GM19324 (cell line): ENCODE measurements at regions not wholly inside any gene's neighbourhood (a gene's known extent, or its start where the extent isn't known, plus 50 kb on each side); places are given as distances from the start of the nearest gene placed in this dataset.

Experiments
- ATAC-seq: cut with Tn5 transposase; IDR thresholded peaks from one replicate; pipeline ENCODE4 v1.9.1; 2021; ENCODE audit warnings: mild to moderate bottlenecking, moderate library complexity; ENCODE audit not compliant: unreplicated experiment, low FRiP score

DNA sequence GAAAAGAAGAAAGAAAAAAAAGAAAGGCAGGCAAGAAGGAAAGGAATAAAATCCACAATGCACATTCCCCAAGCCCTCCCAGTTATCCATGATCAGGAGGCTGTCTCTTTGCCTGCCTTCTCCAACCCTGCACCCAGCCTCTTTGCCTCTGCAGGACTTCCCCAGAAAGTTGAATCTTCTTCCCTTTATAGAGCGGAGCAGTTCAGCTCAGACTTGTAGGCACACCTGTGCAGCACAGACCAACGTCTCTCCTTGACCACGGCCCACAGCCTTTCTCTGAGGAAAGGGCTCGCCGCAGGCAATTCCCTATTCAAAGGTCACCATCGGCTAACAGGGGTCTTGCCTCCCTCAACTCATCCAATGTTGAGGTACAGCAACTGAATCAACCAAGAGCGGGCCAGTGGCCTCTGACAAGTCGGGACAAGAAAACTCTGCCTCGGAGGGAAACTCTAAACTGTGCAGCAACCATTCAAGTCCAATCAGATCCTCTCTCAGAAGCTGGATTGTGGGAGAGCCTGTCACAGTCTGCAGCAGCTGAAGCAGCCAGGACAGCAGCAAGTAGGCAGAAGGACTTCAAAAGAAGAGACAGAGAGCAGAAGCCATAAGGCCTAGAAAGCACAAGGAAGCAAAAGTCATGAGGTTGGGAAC lies 529.2 kb upstream of the JARID2 start:
- ATAC-seq: no peak

DNA sequence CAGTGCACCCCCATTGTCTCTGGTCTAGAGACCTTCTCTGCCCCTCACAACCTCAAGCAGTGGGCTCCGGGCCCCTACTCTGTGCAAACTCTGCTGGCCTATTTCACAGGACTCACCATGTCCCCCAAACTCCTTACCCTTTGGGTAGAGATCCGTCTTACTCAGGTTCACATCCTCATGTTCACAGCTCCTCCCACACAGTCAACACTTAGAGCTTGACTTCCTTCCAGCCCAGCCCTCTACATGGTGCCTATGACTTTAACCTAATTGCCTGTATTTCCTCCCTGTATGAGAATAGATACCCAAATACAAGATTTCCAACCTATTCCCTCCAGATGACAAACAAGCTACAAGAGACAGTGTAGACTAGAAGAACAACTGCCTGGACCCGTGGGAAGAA lies 528.6 kb upstream of the JARID2 start:
- no peak for ATAC-seq

DNA sequence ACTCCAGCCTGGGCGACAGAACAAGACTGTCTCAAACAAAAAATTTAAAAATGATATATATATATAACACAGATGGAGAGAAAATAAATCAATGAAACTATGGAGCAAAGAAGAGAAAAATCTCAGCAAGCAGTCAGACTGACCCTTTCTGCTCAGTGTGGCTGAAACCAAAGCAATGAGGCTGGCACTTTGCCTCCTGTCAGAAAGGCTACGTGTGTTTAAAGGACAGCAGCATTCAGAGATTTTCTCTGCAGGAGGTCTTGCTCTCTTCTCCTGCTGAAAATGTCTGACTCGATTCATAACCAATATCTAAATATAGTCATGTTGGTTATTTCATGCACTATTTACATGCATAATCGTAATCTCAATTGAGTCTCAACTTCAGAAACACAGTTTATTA lies 527.0 kb upstream of the JARID2 start:
- ATAC-seq: no peak

DNA sequence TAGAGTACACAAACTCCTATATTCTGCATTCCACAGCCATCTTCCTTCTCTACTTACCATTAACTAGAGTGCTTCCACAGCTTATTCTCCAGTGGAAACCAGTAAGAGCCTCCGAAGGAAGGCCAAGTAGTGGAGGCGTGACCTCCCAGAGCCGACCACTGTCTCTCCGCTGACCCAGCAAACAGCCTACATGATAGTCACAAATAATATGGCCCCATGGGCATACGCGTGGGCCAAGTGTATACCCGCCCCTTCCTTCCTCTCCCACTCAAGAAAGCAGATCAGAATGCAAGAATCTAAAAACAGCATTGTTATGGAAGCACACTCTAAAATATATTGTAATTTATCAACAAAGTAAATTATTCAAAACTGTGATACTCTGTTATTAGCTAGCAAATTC lies 526.6 kb upstream of the JARID2 start:
- ATAC-seq: no peak

DNA sequence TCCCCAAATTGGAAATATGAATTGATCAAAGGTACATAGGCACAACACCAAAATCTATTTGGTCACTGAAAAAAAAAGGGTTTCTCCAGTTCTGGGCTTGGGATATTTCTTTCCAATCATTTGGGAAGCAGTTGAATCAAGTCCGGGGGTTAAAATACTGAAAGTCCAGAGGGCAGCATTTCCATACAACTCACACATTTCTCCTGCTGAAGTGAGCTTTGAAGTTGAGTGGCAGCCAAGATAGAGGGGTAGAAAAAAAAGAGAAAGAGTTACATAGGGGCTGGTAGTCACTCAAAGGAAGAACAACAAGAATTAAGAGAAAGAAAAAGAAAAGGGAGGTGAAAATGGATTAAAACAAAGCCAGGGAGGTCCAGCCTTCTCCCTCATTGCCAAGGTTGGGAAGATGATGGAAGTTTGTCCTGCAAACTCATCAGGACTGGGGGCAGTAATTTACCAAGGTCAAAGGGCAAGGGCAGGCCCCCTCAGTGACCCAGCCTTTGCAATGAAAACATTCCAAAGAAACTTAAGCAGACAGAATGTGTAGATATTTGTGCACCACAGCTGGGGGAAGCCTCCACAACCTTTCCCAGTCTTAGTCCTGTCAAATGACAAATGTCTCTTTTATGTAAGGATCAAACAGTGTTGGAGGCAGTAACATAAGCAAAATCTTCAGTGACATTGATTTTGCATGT lies 525.3 kb upstream of the JARID2 start:
- ATAC-seq: no peak

DNA sequence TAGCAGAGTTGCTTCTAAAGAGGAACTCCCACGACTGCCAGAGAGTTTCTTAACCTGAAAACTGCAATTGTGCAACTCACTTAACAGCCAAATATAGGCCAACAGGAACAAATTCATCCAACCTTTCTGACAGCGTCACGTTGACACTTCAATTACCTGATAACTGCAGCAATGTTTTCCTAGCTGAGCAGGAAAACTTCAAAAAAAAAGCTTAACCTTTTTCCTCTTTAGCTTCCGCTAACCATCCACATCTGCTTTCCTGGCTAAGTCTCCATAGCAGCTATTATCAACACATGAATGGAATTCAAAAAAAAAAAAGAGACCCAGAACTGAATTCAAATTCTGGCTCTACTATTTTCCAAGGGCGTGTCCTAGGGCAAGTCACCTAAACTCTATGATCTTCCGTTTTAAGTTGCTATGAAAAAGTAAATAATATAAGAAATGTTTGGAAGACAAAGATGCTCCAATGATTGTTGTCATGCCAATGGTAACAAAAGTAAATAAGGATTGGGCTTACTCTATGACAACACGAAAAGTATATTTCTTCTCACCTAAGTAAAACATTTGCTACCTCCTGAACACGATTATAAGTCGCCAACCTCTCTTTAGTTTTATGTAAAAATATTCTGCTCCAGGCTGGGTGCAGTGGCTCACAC lies 524.6 kb upstream of the JARID2 start:
- no peak for ATAC-seq

DNA sequence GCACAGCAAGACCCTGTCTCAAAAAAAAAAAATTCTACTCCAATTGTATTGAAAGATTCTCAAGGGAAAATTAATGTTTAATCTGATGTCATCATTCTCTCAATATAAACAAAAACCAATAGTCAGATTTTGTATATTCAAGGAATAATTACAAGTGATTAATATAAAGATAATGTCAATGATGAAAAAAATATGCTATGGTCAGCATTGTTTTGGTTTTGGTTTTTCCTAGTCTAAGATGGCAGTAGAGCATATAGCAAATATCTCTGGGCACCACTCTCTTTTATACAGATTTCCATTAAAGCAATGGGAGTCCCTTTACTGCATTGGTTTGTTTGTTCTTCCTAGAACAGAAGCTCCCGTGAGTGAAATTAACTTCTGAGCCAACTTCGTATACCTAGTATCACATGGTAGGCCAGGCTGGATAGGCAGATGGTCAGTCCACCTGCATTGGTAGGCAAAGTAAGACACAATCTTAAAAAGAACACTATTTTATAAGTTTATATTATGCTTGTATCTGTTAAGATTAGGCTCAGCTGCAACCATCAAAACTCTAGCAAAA lies 523.8 kb upstream of the JARID2 start:
- ATAC-seq: no peak

DNA sequence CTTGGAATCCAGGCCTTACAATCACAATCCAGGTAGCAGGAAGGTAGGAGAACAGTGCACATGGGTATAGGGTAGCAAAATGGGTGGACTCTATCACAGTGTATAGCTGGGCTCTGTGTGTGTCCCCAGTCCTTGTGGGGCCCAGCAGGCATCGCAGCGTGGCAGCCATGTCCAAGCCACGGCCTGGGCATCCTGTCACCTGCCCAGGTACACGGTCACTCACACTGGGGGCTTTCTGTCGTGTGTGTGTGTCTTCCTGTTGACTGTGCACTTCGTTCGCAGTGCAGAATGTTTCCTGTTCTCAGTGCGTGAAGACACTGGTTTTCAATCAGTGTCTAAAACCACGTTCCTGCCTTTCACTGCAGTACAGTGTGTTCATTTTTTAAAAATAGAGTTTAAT lies 523.2 kb upstream of the JARID2 start:
- ATAC-seq: no peak

DNA sequence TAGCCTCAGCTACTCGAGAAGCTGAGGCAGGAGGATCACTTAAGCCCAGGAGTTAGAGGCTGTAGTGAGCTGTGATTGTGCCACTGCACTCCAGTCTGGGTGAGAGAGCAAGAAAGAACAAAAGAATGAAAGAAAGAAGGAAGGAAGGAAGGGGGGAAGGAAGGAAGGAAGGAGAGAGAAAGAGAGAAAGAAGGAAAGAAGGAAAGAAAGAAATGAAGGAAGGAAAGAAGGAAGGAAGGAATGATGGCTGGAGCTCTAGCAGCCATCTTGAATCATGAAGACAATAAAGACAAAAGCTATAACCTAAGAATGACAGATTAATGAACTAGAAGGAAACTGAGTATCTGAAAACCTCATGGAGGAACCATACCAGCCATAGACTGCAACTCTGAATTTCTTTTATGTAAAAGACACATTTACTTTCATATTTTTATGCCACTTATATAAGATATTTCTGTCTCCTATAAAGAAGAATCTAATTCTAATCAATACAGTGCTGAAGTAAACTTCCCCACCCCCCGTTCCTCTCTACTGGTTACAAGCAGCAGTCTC lies 522.3 kb upstream of the JARID2 start:
- no peak for ATAC-seq

DNA sequence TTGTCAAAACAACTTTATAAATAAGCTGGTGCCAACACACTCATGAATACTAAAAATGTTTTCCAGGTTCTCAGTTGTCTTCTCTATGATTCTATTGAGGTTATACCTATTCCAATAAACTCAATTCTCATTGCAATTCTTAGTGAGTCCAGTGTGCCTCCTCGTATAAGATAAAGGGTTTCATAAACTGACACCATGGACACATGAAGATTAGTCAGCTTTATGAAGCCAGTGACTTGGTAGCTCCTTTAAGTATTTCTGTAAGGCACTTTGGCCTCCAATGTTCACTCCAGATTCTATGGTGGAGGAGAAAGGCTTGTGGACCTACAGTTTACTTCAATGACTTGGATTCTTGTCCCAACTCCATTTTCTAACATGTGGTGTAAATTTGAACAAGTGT lies 521.3 kb upstream of the JARID2 start:
- no peak for ATAC-seq

DNA sequence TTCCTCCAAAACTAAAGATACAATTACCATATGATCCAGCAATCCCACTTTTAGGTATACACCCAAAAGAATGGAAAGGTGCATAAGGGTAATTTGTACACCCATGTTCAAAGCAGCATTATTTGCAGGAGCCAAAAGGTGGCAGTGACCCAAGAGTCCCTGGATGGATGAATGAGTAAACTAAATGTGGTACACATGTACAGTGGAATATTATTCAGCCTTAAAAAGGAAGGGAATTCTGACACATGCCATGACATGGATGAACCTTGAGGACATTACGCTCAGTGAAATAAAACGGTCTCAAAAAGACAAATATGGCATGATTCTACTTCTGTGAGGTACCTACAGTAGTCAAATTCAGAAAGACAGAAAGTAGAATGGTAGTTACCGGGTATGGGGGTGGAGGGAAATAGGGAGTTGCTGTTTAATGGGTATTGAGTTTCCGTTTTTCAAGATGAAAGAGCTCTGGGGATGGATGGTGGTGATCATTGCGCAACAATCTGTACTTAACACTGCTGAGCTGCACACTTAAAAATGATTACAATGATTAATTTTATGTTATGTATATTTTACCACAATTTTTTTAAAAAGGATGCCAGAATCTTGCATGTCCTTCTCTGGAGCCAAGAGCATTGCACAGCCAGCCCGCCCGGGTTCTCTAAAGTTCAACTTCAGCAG lies 518.9 kb upstream of the JARID2 start:
- no peak for ATAC-seq

DNA sequence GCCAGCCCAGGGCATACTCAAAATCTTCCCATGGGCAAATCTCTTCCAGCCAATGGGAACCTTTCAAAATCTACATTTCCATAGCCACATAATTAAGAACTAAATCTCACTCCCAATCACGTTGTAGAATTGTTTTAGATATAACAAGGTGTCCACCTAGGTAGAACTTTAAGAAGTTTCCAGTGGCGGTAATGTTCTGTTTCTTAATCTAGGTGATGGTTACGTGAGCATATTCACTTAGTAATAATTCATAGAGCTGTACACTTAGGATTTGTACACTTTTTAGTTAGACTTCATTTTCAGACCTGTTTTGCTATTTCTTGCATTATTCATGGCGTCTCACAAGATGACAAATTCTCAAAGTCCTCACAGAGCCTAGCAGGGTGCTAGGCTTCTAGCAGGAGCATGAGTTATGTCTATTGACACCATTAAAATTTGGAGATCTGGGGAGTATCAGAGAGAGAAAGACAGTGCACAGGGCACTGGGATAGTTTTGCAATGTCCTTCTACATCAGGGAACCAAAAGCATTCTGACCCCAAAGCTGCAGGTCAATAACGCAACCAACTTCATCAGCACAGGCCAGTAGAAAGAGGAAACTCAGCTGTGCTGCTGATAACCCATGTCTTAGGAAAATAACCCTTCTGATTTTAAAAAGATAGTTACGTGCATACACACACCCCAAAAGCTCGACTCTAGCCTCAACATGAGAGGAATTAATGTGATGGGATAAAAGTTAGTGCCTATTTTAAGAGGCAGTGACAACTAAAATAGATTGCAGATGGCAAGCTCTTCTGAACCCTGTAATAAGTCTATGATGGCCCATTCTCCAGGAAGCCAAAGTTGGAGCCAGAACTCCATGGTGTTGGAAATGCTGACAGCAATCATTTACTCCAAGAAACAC lies 518.1 kb upstream of the JARID2 start:
- no peak for ATAC-seq

DNA sequence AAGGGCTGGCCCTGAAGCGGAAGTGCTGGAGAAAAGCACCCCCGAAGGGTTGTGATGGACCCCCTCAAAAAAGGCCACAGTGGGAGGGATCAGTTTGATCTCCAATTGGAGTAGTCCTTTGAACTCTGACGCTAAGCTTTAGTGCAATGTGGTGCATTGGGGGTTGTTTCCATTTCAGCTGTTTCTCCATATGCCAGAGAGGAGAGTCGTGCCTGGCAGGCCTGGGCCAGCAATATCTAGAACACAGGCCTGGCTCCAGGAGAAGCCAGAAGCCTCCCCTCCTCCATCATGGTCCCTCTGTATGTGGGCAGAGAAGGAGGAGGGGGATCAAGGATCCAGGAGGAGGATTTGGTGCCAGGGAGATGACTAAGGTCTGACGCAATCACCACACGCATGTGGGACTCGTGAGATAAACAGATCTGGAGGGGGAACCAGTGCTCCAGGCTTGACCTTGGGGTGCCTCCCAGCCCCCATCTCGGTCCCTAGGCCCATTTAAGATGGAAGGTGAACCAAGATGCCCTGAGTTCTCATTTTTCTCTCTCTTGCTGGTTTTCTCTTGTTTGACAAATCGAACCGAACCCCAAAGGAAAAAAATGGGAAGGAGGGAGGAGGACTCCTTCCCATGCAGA lies 517.4 kb upstream of the JARID2 start:
- ATAC-seq: no peak

DNA sequence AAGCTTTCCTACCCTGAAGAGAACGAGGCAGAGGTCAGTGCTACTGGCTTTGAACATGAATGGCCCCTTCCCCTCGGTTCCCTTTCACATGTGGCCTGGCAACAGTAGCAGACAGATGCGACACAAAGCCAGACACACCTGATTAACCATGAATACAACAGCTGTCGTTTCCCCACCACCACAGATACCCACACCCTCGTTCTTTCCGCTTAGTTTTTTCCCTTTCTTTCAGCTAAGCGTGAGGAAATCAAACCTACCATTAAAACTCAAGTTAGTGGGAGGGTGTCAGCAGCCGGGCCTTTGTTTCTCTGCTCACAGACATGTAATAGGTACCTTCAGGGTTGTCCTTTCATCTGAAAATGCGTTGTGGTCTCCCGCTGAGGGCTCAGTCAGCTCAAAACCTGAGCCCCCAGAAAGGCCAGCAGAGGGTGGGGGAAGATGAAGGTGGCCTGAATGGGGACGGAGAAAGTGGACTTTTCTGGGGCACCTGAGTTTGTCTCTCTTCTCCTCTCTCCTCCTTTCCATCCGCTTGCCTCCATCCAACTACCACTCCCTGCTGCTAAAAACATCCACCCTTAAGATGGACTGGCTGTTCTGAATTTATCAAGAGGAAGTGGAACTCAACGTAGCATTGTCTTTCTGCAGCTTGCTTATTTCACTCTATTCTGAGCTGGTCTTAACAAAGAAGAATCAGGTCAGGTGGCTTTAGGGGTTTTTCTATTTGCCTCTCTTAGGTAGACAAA lies 516.6 kb upstream of the JARID2 start:
- ATAC-seq: no peak

DNA sequence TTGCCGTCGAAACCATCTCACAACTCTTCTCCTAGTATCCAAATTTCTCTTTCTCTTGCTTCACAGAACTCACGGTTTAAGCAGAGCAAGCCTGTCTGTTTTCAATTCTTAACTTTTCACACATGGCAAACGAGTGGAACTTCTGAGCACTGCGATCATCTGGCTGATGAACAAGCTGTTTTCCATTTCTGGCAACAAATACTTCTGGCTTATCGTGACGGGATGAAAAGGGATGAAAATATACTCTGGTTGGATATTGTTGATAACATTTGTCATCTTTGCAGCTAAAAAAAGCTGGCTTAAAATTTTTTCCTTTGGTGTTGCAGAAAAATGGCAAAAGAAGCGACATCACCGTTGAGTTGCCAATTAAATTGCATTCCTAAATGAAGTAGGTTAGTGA lies 515.2 kb upstream of the JARID2 start:
- no peak for ATAC-seq

DNA sequence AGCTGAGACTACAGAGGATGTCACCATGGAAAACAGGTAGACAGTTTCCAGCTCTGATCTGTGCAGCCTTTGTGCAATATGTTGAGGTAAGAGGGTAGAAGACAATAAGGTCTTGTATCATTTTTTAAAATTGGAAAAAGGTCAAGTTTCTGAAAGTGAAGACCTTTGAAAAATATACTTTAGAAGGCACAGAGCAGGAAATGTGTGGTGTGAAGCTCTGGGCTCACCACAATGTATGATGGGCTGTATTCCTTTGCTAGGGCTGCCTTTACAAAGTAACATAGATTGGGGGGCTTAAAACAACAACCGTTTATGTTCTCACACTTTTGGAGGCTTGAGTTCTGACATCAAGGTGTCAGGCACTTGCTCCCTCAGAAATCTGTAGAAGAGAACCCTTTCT lies 514.3 kb upstream of the JARID2 start:
- no peak for ATAC-seq

DNA sequence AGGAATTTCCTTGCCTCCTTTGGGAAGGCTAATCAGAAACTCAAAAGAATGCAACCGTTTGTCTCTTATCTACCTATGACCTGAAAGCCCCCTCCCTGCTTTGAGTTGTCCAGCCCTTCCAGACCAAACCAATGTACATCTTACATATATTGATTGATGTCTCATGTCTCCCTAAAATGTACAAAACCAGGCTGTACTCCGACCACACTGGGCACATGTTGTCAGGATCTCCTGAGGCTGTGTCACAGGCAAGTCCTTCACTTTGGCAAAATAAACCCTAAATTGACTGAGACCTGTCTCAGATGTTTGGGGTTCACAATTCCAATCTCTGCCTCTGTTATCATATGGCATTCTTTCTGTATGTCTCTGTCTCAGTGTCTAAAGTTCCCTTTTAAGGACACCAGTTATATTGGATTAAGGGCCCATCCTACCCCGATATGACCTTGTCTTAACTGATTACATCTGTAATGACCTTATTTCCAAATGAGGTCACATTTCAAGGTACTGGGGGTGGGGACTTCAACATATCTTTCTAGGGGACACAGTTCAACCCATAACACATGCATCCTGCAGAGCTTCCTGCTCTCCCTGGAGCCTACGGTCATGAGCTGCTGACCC lies 513.5 kb upstream of the JARID2 start:
- ATAC-seq: no peak
